ENCODE measurements at regions not wholly inside any gene's neighbourhood (a gene's known extent, or its start where the extent isn't known, plus 50 kb on each side); places are given as distances from the start of the nearest gene placed in this dataset.
"Not testable (repeated sequence)": the region's sequence is repeated elsewhere in the genome, so short reads cannot be mapped to it uniquely, and the experiment has no call there.

DNA sequence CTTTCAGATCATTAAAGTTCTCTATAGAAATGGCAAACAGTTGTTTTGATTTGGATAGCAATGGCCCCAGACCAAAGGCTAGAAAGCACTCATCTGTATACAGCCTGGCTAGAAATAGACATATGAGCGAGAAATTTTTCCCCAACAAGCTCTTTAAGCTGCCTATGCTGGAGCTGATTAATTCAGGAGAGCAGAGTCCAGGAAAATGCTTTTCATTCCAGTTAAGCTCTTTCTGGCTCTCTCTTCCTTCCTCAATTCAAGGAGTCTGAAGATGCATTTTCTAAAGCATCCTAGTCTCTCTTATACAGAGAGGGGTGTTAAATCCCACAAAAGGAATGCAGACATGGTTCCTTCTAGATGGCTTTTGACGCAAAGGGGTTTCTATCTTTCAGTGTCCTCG lies 141.7 kb upstream of the RAI2 start:
- DNase-seq, result no peak

DNA sequence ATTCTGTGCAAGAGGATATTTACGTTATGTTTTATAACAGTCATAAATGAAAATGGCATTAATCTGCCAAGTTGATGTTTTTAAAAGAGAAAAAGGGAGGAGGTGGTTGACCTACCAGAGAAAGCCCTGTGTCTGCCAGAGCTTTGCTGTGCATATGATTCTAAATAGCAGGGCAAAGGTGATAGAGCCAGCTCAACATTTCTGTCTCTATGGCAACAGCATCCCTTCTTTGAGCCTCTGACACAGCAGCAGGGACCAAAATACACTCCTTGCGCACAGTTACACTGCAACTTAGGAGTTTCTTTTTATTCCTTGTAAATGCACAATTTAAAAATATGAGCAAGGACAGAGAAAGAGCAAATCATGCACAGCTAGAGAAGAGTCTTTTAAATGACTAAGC lies 133.3 kb upstream of the RAI2 start:
- no peak for DNase-seq

DNA sequence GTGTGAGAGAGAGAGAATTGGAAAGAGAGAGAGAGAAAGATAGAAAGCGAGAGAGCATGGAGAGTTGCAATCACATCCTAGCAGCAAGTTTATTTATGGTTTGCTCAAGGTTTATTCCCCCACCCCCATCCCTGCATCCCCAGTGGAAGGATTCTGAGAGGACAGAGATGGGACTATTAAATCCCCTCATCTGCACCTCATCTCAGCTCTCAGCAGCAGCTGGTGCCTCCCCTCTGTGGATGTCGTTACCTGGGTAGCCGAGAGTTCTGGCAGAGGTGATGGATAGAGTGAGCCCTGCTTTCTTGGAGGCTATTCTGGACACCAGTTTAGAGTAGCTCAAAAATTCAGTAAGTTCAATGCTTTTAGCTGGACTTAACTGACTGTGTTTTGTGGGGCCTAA lies 132.0 kb upstream of the RAI2 start:
- no peak for DNase-seq

DNA sequence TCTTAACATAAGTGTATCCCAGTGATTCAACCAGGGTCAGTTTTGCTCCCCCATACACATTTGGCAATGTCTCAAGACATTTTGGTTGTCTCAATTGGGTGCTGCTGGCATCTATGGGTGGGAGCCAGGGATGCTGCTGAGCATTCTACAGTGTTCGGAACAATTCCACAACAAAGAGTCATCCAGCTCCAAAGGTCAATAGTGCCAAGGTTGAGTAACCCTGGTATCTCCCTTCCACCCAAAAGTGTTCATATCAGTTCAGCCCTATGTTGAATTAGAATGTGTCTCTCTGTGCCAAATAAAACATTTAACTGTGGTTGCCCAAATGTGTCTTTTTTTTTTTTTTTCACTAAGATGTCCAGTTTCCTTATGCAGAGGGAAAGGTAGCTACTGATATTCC lies 129.4 kb upstream of the RAI2 start:
- no peak for DNase-seq

GRCh38 chrX:17987783-17988182 lies 126.7 kb upstream of the RAI2 start:
- no peak for DNase-seq

DNA sequence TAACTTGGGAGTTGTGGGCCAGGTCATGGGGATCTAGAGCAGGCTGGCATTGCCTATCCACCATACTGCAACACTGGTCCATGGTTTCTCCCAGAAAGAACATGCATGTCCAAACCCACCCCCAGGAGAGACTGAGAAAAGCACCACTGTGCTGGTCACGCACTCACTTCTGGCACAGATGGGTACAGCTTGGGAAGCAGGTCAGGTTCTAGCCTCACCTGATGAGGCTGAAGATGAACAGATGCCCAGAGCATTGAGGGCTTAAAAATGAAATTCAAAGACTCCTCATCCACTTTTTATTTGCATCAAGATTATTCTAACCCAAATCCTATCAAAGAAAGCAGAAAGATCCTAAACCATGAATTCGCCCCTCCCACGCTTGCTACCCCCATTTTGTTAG lies 125.9 kb upstream of the RAI2 start:
- no peak for DNase-seq

- DNase-seq, result no peak
Measured at GRCh38 chrX:17986440-17986839, 125.3 kb upstream of the RAI2 start.

GRCh38 chrX:17984415-17984814 lies 123.3 kb upstream of the RAI2 start:
- no peak for DNase-seq

DNA sequence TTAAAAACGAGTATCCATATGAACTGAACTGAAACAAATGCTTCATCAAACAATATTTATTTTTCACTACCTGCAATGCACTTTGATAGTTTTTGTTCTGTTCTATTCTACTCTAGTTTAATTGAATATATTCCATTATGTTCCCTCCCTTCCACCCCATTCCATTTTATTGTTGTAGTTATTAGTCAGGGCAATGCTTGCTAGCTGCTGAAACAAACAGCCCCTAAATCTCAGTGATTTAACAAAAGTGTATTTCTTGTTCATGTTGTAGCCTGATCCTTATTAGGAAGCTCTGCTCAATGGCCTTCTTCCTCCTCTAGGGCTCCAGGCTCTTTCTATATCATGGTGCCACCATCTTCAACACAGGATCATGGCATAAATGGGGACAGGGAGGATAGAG lies 122.3 kb upstream of the RAI2 start:
- no peak for DNase-seq

DNA sequence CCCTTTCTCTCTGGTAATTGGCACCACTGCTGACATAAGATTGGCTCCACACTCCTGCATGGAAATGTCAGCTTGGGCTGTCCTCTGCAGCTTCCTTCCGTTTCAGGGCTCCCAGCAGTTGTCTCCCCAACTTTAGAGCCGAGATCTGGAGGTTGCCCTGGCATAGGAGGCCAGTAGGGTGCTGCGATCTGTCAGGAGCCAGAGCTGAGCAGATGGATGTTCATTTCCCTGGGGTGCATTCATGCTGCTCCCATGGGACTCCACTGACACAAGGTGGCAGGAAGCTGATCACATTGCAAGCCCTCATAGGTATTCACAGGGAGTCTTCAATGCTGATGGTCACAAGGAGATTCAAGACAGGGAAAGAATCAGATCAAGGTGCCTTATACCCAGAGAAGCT lies 116.6 kb upstream of the RAI2 start:
- no peak for DNase-seq

GRCh38 chrX:17976955-17977354 lies 115.9 kb upstream of the RAI2 start:
- DNase-seq, result no peak

DNA sequence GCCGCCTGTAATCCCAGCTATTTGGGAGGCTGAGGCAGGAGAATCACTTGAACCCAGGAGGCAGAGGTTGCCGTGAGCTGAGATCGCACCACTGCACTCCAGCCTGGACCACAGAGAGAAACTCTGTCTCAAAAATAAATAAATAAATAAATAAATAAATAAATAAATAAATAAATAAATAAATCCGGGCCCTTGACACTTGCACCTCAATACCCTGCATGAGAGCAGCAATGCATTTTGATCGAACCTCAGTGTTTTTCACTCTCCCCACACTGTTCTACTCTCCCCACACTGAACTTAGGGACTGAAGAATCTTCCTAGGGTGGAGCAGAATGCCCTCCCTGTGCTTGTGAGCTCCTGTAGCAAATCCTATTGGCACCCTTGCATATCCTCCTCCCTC lies 114.3 kb upstream of the RAI2 start:
- not testable (repeated sequence) for DNase-seq

DNA sequence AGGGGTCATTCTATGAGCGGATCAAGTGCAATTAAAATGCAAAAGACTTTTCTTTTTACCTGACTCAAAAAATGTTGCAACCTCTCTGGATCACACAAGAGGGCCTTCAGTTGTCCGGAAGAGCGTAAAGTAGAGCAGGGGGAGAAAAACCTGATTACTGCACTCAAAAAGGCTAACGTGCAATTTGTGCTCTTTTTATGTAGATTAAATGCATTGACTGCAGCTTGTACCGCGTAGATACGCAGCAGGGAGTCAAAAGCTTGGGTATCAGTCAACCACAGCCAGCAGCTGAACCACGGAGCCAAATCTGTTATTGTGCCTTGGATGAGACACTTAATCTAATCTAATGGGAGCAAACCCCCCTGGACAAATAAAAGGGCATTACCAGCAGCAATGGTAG lies 107.3 kb upstream of the RAI2 start:
- no peak for DNase-seq

DNA sequence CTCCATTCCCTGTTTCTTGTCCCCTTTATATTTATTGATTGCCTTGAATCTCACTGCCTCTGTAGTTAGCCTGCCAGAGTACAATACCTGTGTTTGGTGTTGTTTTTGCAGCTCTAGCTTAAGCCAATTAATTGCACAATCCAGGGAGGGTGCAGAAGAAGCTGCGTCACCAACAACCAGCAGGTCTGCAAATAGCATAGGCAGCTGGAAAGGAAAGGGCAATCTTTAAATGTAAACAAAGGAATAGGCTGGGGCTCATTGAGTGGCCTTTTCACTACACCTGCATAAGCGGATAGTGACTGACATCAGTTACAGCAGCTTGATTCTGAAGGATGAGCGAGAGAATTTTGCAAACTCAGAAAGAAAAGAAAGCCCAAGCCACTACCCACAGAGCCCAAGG lies 106.8 kb upstream of the RAI2 start:
- no peak for DNase-seq

DNA sequence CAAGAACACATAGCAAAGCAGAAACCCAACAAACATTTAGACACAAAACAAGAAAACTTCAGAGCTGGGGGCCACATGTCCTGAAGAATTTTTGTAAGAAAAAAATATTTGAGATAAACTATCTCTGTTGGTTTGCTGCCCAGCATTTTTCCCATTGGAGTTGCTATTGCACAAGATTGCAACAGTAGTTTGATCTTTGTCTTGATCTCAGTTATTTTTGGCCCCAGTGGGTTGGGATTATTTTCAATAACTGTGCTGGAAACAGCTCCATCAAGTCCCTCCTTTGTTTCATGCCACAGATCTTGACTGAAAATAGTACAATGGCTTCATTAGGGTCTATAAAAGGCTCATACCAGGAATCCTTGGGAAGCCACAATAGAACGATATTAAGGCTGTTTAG lies 103.8 kb upstream of the RAI2 start:
- DNase-seq, result no peak

GRCh38 chrX:17960891-17961290 lies 99.8 kb upstream of the RAI2 start:
- no peak for DNase-seq

GRCh38 chrX:17944833-17945497 lies 83.9 kb upstream of the RAI2 start:
- DNase-seq, result no peak

DNA sequence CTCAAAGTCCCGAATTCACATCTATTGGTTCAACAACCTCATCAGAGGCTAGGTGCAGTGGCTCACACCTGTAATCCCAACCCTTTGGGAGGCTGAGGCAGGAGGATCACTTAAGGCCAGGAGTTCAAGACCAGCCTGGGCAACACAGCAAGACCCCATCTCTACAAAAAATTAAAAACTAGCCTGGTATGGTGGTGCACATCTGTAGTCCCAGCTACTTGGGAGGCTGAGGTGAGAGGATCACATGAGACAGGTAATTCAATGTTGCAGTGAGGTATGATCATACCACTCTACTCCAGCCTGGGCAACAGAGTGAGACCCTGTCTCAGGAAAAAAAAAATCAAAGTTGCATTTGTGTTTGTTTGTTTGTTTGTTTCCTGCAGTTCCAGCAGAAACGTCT lies 80.1 kb upstream of the RAI2 start:
- DNase-seq, result not testable (repeated sequence)

DNA sequence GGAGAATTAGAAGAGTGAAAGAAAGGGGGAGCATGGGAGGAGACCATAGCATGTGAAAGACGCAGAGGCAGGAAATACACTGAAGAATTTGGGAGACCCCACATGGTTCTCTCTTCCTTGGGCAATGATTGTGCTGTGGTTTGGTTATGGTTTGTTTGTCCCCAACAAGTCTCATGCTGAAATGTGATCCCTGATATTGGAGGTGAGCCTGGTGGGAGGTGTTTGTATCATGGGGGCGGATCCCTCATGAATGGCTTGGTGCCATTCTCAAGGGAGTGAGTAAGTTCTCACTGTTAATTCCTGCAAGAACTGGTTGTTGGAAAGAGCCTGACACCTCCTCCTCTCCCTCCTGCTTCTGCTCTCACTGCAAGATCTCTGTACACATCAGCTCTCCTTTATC lies 78.6 kb upstream of the RAI2 start:
- no peak for DNase-seq

DNA sequence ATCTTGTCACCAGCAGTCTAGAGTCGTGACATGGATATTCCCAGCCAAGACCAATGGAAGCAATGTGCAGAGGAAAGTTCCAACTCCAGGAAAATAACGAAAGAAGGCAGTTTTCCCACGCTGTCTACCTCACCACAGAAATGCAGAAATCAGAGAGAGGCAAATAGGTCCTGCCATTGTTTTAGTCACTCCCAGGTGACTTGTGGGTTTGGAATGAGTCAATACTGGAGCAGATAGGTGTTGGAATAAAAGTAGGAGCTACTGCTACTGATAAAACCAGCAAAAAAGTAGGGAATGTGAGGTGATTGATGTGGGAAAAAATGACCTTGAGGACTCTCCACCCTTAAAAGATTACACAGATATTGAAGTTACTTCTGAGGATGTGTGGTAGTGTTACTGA lies 72.8 kb upstream of the RAI2 start:
- DNase-seq, result no peak

DNA sequence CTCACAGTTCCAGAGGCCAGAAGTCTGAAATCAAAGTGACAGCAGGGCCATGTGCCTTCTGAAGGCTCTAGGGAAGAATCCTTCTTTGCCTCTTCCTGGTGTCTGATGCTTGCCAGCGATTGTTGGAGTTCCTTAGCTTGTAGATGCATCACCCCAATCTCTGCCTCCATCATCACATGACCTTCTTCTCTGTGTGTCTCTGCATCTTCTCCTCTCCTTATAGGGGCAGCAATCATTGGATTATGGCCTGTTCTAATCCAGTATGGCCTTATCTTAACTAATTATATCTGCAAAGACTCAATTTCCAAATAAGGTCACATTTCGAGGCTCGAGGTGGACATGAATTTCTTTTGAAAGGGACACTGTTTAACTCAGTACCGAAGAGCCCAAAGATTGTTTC lies 71.7 kb upstream of the RAI2 start:
- no peak for DNase-seq

GRCh38 chrX:17931855-17932254 lies 70.8 kb upstream of the RAI2 start:
- no peak for DNase-seq

DNA sequence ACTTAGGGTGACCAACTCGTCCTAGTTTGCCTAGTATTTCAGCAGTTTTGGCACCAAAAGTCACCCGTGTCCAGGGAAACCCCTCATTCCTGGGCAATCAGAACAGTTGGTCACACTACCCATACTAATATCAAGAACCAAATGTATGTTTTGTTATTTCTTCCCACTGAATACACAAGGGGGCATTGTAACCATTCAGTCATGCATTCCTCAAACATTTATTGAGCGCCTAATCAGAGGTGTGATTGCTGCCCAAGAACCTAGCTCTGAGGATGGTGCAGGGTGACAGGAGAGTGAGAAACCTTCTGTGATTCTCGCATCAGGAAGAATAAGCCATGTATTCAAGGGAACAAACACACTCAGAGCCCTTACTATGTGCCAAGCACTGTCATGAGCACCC lies 69.8 kb upstream of the RAI2 start:
- no peak for DNase-seq

- DNase-seq, result no peak
Measured at GRCh38 chrX:17923546-17923945, 62.4 kb upstream of the RAI2 start.

GRCh38 chrX:17922303-17922702 lies 61.2 kb upstream of the RAI2 start:
- no peak for DNase-seq
